ENCODE measurements at regions not wholly inside any gene's neighbourhood (a gene's known extent, or its start where the extent isn't known, plus 50 kb on each side); places are given as distances from the start of the nearest gene placed in this dataset.

- H3K9me3 Mint-ChIP-seq: no peaks in the 10 kb centered on the region
- peaks cover 5% of the 10 kb centered on the region for H3K27me3 Mint-ChIP-seq (ENCODE audit: insufficient read depth)
- intact Hi-C loops (cut with micrococcal nuclease): loop anchor here (1.0 kb wide), 2 partner anchors 36 to 136 kb away; no protein-coding TSS in a partner anchor
- no peak overlapping the region for H3K4me3 Mint-ChIP-seq
- no peaks in the 10 kb centered on the region for H3K36me3 Mint-ChIP-seq (ENCODE audit: low read depth)
- H3K27ac Mint-ChIP-seq: no peak overlapping the region
- peaks cover 15% of the 10 kb centered on the region for H3K4me1 Mint-ChIP-seq (ENCODE audit: low read depth)
- DNase-seq (ENCODE audit: low spot score): no peak
These were observed 162.4 kb downstream of the ASB9 start for GRCh38 chrX:15107367-15107988.

- no peaks in the 10 kb centered on the region for H3K36me3 Mint-ChIP-seq (ENCODE audit: low read depth)
- no peaks in the 10 kb centered on the region for H3K4me1 Mint-ChIP-seq (ENCODE audit: low read depth)
- no peak for DNase-seq (ENCODE audit: low spot score)
- H3K4me3 Mint-ChIP-seq: no peak overlapping the region
- H3K27me3 Mint-ChIP-seq (ENCODE audit: insufficient read depth): peaks cover 6% of the 10 kb centered on the region
- intact Hi-C loops (cut with micrococcal nuclease): no loop called here
- no peak overlapping the region for H3K27ac Mint-ChIP-seq
- no peaks in the 10 kb centered on the region for H3K9me3 Mint-ChIP-seq
These were observed 171.4 kb downstream of the ASB9 start for GRCh38 chrX:15098505-15098904.

GRCh38 chrX:15087747-15088146 lies 182.1 kb downstream of the ASB9 start:
- peaks cover 2% of the 10 kb centered on the region for H3K27me3 Mint-ChIP-seq (ENCODE audit: insufficient read depth)
- H3K4me1 Mint-ChIP-seq (ENCODE audit: low read depth): no peaks in the 10 kb centered on the region
- intact Hi-C loops (cut with micrococcal nuclease): no loop called here
- no peak overlapping the region for H3K4me3 Mint-ChIP-seq
- no peak overlapping the region for H3K27ac Mint-ChIP-seq
- H3K36me3 Mint-ChIP-seq (ENCODE audit: low read depth): no peaks in the 10 kb centered on the region
- peaks cover 5% of the 10 kb centered on the region for H3K9me3 Mint-ChIP-seq
- DNase-seq (ENCODE audit: low spot score): no peak

GRCh38 chrX:15073313-15073712 lies 196.6 kb downstream of the ASB9 start:
- Mint-ChIP-seq H3K36me3 (ENCODE audit: low read depth) (no peaks in the 10 kb centered on the region), H3K27ac (no peak overlapping the region), H3K4me1 (ENCODE audit: low read depth) (no peaks in the 10 kb centered on the region), H3K4me3 (no peak overlapping the region), H3K9me3 (no peaks in the 10 kb centered on the region), H3K27me3 (ENCODE audit: insufficient read depth) (peaks cover 4% of the 10 kb centered on the region)
- intact Hi-C loops (cut with micrococcal nuclease): no loop called here
- no peak for DNase-seq (ENCODE audit: low spot score)

- Mint-ChIP-seq H3K4me3 (no peak overlapping the region), H3K9me3 (no peaks in the 10 kb centered on the region), H3K27me3 (ENCODE audit: insufficient read depth) (peaks cover 4% of the 10 kb centered on the region), H3K4me1 (ENCODE audit: low read depth) (no peaks in the 10 kb centered on the region), H3K27ac (no peak overlapping the region), H3K36me3 (ENCODE audit: low read depth) (no peaks in the 10 kb centered on the region)
- DNase-seq (ENCODE audit: low spot score): no peak
- intact Hi-C loops (cut with micrococcal nuclease): no loop called here
These were observed 197.0 kb downstream of the ASB9 start for GRCh38 chrX:15072880-15073279.

- no peaks in the 10 kb centered on the region for H3K36me3 Mint-ChIP-seq (ENCODE audit: low read depth)
- no peak overlapping the region for H3K27ac Mint-ChIP-seq
- H3K4me1 Mint-ChIP-seq (ENCODE audit: low read depth): no peaks in the 10 kb centered on the region
- H3K27me3 Mint-ChIP-seq (ENCODE audit: insufficient read depth): peaks cover 4% of the 10 kb centered on the region
- H3K4me3 Mint-ChIP-seq: no peak overlapping the region
- H3K9me3 Mint-ChIP-seq: no peaks in the 10 kb centered on the region
- intact Hi-C loops (cut with micrococcal nuclease): no loop called here
- no peak for DNase-seq (ENCODE audit: low spot score)
These were observed 197.6 kb downstream of the ASB9 start for GRCh38 chrX:15072259-15072658.

GRCh38 chrX:15059474-15059873 lies 186.3 kb downstream of the MOSPD2 start:
- DNase-seq (ENCODE audit: low spot score): no peak
- intact Hi-C loops (cut with micrococcal nuclease): no loop called here
- Mint-ChIP-seq H3K36me3 (ENCODE audit: low read depth) (no peaks in the 10 kb centered on the region), H3K4me1 (ENCODE audit: low read depth) (no peaks in the 10 kb centered on the region), H3K4me3 (no peak overlapping the region), H3K9me3 (peaks cover 3% of the 10 kb centered on the region), H3K27me3 (ENCODE audit: insufficient read depth) (peaks cover 2% of the 10 kb centered on the region), H3K27ac (no peak overlapping the region)

GRCh38 chrX:15056044-15056443 lies 182.8 kb downstream of the MOSPD2 start:
- Mint-ChIP-seq H3K9me3 (peaks cover 3% of the 10 kb centered on the region), H3K27ac (no peak overlapping the region), H3K4me3 (no peak overlapping the region), H3K4me1 (ENCODE audit: low read depth) (no peaks in the 10 kb centered on the region), H3K36me3 (ENCODE audit: low read depth) (no peaks in the 10 kb centered on the region), H3K27me3 (ENCODE audit: insufficient read depth) (no peaks in the 10 kb centered on the region)
- DNase-seq (ENCODE audit: low spot score): no peak
- intact Hi-C loops (cut with micrococcal nuclease): no loop called here

GRCh38 chrX:15055146-15055930 lies 182.1 kb downstream of the MOSPD2 start:
- Mint-ChIP-seq H3K4me1 (ENCODE audit: low read depth) (no peaks in the 10 kb centered on the region), H3K4me3 (no peak overlapping the region), H3K27ac (no peak overlapping the region), H3K36me3 (ENCODE audit: low read depth) (no peaks in the 10 kb centered on the region), H3K9me3 (peaks cover 3% of the 10 kb centered on the region), H3K27me3 (ENCODE audit: insufficient read depth) (no peaks in the 10 kb centered on the region)
- DNase-seq (ENCODE audit: low spot score): no peak
- intact Hi-C loops (cut with micrococcal nuclease): no loop called here

- H3K9me3 Mint-ChIP-seq: peaks cover 3% of the 10 kb centered on the region
- intact Hi-C loops (cut with micrococcal nuclease): no loop called here
- H3K27ac Mint-ChIP-seq: no peak overlapping the region
- H3K4me1 Mint-ChIP-seq (ENCODE audit: low read depth): no peaks in the 10 kb centered on the region
- DNase-seq (ENCODE audit: low spot score): no peak
- no peaks in the 10 kb centered on the region for H3K36me3 Mint-ChIP-seq (ENCODE audit: low read depth)
- no peaks in the 10 kb centered on the region for H3K27me3 Mint-ChIP-seq (ENCODE audit: insufficient read depth)
- no peak overlapping the region for H3K4me3 Mint-ChIP-seq
These were observed 177.2 kb downstream of the MOSPD2 start for GRCh38 chrX:15050395-15050794.

- H3K27ac Mint-ChIP-seq: no peak overlapping the region
- intact Hi-C loops (cut with micrococcal nuclease): no loop called here
- no peaks in the 10 kb centered on the region for H3K9me3 Mint-ChIP-seq
- DNase-seq (ENCODE audit: low spot score): no peak
- H3K4me3 Mint-ChIP-seq: no peak overlapping the region
- no peaks in the 10 kb centered on the region for H3K27me3 Mint-ChIP-seq (ENCODE audit: insufficient read depth)
- H3K4me1 Mint-ChIP-seq (ENCODE audit: low read depth): no peaks in the 10 kb centered on the region
- H3K36me3 Mint-ChIP-seq (ENCODE audit: low read depth): no peaks in the 10 kb centered on the region
These were observed 170.3 kb downstream of the MOSPD2 start for GRCh38 chrX:15043538-15043937.

GRCh38 chrX:15033917-15034316 lies 160.7 kb downstream of the MOSPD2 start:
- intact Hi-C loops (cut with micrococcal nuclease): loop anchor here (1.0 to 5.0 kb wide), 4 partner anchors 108 to 237 kb away; partner anchors contain the start of genes FANCB and MOSPD2
- DNase-seq (ENCODE audit: low spot score): no peak
- Mint-ChIP-seq H3K27ac (peak overlapping the region; percentile 36), H3K27me3 (ENCODE audit: insufficient read depth) (no peaks in the 10 kb centered on the region), H3K36me3 (ENCODE audit: low read depth) (no peaks in the 10 kb centered on the region), H3K4me1 (ENCODE audit: low read depth) (peaks cover 14% of the 10 kb centered on the region), H3K4me3 (no peak overlapping the region), H3K9me3 (no peaks in the 10 kb centered on the region)

- intact Hi-C loops (cut with micrococcal nuclease): no loop called here
- Mint-ChIP-seq H3K27me3 (ENCODE audit: insufficient read depth) (no peaks in the 10 kb centered on the region), H3K9me3 (no peaks in the 10 kb centered on the region), H3K4me1 (ENCODE audit: low read depth) (no peaks in the 10 kb centered on the region), H3K27ac (no peak overlapping the region), H3K4me3 (no peak overlapping the region), H3K36me3 (ENCODE audit: low read depth) (no peaks in the 10 kb centered on the region)
- DNase-seq (ENCODE audit: low spot score): no peak
These were observed 144.3 kb downstream of the MOSPD2 start for GRCh38 chrX:15017491-15017890.

All from activated T-helper 1 cell treated with anti-CD3 and anti-CD28 coated beads, Interleukin-12 subunit alpha, Interleukin-12 subunit beta, Interleukin-2, Interleukin-4 antibody, amounts not matched to agents 30 ng/mL and 10 ng/mL and 1 ng/mL, durations not matched to agents 14 hours and 24 hours and 36 hours (primary cell).